AG20443 (cell line): ENCODE measurements at regions not wholly inside any gene's neighbourhood (a gene's known extent, or its start where the extent isn't known, plus 50 kb on each side); places are given as distances from the start of the nearest gene placed in this dataset.
"Not testable (repeated sequence)": the region's sequence is repeated elsewhere in the genome, so short reads cannot be mapped to it uniquely, and the experiment has no call there.

Source experiments
- DNase-seq: peaks from one replicate; pipeline ENCODE4 v3.0.0; 2012; ENCODE audit warnings: low spot score, mixed read lengths

DNA sequence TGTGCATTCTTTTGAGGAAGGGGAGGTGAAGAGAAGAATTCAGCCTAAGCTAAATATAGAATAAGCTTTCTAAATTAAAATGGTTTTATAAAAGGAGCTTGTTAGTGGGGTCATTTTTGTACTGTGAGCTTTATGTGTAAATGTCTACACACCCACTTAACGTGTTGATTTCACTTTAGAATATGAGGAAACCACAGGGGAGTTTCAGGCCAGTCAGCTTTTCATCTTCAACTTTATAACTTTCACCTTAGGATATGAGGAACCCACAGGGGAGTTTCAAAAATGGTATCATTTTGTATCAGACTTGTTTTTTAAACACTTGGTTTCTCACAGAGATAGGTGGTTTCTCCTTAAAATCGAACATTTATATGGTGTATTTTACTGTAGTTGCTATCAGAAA is 120.7 kb upstream of the NIPA1 start:
- not testable (repeated sequence) for DNase-seq

DNA sequence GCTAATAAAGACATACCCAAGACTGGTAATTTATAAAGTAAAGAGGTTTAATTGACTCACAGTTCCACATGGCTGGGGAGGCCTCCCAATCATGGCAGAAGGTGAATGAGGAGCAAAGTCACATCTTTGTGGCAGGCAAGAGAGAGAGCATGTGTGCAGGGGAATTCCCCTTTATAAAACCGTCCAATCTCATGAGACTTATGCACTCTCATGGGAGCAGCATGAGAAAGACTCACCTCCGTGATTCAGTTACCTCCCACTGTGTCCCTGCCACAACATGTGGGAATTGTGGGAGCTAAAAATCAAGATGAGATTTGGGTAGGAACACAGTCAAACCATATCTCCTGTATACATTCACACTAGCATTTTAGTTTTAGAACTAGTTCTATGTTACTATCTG is 101.7 kb upstream of the NIPA1 start:
- DNase-seq = not testable (repeated sequence)

DNA sequence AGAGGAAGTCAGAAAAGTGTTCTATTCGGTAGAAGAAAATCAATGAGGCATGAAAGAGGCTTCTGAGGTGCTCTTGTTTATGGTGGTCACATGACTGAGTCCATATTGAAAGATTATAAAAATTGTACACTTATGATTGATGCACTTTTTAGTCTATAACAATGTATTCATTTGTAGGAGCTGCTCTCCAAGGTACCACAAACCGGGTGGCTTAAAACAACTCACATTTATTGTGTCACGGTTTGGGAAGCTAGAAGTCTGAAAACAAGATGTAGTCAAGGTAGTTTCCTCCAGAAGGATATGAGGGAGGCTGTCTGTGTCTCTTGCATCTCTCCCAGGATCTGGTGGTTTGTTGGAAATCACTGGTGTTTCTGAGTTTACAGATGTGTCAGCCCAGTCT is 86.6 kb upstream of the NIPA1 start:
- not testable (repeated sequence) for DNase-seq

DNA sequence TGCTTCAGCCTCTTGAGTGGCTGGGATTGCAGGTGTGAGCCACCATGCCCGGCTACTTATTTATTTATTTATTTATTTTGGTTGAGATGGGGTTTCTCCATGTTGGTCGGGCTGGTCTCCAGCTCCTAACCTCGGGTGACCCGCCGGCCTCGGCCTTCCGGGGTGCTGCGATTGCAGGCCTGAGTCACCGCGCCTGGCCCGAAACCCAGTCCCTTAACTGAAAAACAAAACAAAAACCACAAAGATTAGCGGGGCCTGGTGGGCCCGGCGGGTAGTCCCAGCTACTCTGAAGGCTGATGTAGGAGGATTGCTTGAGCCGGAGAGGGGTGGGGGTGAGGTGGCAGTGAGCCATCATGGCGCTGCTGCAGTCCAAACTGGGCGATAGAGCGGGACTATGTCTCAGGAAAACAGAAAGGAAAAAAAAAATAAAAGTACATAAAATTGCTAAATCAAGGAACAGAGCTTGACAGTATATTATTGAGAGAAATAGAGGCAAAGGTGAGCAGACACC is 75.6 kb upstream of the NIPA1 start:
- not testable (repeated sequence) for DNase-seq

DNA sequence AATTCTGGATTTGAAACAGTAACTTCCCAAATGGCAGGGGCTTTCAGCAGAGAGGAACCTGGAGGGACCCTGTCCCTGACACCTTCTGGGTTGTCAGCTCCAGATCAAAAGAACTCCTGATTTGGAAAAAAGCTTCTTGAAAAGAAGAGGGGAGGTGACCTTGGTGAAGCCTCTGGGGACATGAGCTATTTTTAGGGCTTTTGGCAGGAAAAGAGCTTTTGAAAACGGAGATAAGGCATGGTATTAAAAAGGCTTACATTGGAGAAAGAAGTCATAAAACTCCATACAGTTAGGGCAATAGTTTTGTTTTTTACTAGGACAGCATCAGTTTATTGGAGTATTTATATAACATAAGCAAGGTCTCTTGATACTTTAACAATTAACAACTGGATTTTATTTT is 72.5 kb upstream of the NIPA1 start:
- DNase-seq = not testable (repeated sequence)

DNA sequence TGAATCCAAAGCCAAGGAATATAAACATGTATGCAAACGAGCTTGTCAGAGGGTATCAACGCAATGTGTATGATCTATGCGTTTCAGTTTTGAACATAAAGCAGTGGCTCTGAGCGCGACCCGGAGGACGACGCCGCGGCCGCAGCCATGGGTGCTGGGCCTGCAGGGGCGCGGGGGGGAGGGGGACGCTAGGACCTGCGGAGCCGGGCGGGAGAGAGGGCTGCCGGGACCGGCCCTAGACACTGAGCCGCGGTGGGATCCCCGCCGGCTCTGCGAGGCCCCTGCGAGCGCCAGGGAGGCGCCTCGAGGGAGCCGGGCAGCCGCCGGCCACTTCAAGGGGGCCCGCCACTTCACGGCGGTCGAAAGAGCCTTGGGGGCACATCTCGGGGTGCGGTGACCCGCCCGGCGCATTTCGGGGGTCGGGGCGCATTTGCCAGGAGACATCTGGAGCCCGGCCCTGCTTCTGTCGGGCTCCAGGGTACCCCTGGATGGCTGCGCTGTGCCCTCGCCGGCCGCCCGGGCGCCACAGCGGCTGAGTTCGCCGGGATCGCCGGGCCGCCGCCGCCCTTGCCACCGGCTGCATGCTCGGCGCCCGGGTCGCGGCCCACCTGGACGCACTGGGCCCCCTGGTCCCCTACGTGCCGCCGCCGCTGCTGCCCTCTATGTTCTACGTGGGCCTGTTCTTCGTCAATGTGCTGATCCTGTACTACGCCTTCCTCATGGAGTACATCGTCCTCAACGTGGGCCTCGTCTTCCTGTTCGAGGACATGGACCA is 71.9 kb upstream of the NIPA1 start:
- DNase-seq = not testable (repeated sequence)

DNA sequence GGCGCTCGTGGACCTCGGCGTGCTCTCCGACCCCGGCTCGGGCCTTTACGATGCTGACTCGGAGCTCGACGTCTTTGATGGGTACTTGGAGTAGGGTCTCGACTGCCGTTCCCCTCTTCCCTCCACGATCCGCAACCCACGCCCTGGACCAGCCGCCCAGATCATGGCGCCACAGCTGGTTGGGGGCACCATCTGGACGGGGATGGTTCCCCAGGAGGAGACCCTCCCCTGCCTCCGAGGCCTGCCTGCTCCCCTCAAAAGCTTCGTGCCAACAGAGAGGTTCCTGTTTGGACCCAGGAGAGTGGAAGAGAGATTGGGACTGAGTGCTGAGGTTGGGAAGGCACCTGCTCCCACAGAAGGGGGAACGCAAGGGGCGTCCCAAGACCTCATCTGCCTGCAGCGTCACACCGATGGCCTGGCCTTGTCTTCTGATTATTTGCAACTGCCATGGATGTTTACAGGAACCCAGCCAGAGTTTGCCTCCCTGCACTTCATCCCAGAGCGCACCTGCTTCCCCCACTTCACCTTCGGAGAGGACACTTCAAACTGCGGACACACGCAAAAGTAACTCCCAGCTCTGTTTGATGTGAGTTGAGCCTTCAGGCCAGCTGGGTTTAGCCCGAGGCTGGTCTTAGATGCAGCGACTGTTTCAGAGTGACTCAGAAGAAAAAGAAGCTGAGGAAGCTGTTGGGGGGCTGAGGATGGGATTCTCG is 71.2 kb upstream of the NIPA1 start:
- not testable (repeated sequence) for DNase-seq

DNA sequence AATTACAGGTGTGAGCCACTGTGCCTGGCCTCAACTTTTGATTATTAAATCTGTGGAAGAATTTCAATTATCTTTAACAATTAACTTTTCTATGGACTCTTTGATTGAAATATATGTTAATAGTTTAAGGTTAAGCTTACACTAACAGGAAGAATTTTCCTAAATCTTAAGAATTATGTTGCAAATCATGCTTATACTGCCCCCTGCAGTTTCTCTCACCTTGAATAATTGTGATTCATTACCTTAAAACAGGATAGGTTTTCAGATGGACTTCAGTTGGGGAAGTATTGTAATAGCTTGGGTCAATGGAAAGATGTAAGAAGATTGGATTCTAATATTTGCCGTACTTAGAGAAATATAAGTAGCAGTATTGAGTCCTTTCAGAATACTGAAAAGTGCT is 66.5 kb upstream of the NIPA1 start:
- not testable (repeated sequence) for DNase-seq

DNA sequence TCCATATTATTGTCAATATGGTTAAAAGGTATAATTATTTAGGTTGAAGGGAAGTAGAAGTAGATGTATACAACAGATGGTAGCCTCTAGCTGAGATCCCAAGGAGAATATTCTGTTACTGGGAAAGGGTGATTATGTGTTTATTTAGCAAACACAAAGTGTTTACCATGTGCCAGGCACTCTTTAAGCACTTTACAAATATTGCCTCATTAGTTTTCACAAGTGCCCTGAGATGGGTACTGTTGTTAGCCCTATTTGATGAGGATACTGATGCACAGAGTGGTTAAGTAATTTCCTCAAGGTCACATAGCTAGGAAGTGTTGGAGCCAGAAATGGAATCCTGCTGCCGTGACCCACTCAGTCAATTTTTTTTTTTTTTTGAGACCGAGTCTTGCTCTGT is 60.3 kb upstream of the NIPA1 start:
- not testable (repeated sequence) for DNase-seq

DNA sequence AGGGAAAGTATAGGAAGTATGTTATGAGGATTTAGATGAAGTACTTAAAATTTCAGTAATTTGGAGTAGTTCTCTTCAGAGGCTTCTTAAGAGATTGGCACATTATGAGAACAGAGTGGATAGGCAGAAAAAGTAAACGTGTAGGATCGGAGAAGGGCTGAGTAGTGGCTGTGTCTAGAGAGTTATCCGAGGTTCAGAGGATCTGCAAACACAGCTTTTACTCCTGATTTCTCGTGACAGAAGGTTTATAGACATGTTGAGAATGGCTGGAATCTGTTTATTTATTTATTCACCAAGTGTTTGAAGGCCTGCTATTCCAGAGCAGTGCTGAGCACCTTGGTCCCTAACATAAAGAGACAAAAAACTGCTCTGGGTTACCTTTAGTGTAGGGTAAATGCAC is 51.4 kb upstream of the NIPA1 start:
- DNase-seq = not testable (repeated sequence)

DNA sequence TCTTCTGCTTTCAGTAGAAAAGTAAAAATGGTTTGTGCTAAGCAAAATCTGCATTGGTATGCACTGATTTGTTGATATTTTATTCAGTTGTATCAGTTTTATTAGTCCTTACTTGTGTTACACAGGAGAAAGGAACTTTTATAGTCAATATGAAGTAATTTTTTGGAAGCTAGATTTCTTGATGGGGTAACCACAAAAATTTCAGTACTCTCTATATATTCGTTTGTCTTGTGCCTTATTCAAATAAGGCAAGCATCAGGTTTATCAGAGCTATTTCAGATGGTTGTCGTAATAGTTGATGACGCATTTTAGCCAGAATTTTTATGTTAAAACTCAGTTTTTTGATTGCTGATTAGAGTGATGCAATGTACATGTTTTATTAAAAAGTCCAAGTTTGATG is 50.7 kb upstream of the NIPA1 start:
- no peak for DNase-seq

DNA sequence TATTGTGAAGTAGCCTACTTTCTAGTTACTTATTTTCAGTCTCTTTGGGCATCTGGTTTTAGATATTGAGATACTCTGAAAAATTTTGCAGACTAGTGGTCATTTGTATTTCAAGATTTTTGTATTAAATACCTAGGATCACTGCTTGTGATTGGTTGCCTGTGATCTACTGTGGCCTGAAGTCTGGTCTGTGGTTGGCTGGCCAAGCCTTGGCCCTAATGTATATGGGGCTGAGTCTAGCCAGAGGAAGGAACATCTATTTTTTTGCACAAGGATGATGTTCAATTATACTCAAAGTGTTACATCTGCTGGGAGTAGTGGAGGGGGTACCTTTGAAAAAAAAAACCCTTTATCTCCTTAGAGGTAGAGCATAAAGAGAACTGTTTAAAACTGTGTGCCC is 50.2 kb upstream of the NIPA1 start:
- DNase-seq = not testable (repeated sequence)
